ENCODE measurements at regions not wholly inside any gene's neighbourhood (a gene's known extent, or its start where the extent isn't known, plus 50 kb on each side); places are given as distances from the start of the nearest gene placed in this dataset.

- no peak for DNase-seq (ENCODE audit: low spot score)
- H3K4me3 ChIP-seq (ENCODE audit: low read depth, low read length, poor library complexity, severe bottlenecking) = no peak overlapping the region
- no peaks in the 10 kb centered on the region for H3K9me3 ChIP-seq (ENCODE audit: low read depth, low read length, poor library complexity, severe bottlenecking)
- H3K36me3 ChIP-seq (ENCODE audit: insufficient read depth, low read length, poor library complexity, severe bottlenecking) = no peaks in the 10 kb centered on the region
- BruUV-seq (replicated peaks) = no TSS peak
- TF ChIP-seq EZH2 (IDR thresholded peaks at IDR 0.05; ENCODE audit: borderline replicate concordance, low read depth, low read length, poor library complexity, severe bottlenecking) (no peak), CTCF (conservative IDR thresholded peaks at IDR 0.05; ENCODE audit: low read depth, low read length) (no peak)
- CTCF ChIA-PET = no interaction called here
- H3K4me1 ChIP-seq (ENCODE audit: insufficient read depth, low read length, poor library complexity, severe bottlenecking) = no peaks in the 10 kb centered on the region
- no peak overlapping the region for H3K27ac ChIP-seq (ENCODE audit: low read depth, low read length, poor library complexity, severe bottlenecking)
- peaks cover 41% of the 10 kb centered on the region for H3K27me3 ChIP-seq (replicated peaks; ENCODE audit: insufficient read depth, low read depth, low read length, poor library complexity)
- POLR2A ChIA-PET (ENCODE audit: low non-redundant PET) = no interaction called here
- intact Hi-C loops (cut with micrococcal nuclease; ENCODE audit: unreplicated experiment) = no loop called here
These were observed 186.6 kb upstream of the RMST start for GRCh38 chr12:97275728-97276590.

- Histone ChIP-seq H3K36me3 (ENCODE audit: insufficient read depth, low read length, poor library complexity, severe bottlenecking) (no peaks in the 10 kb centered on the region), H3K9me3 (ENCODE audit: low read depth, low read length, poor library complexity, severe bottlenecking) (no peaks in the 10 kb centered on the region), H3K4me3 (ENCODE audit: low read depth, low read length, poor library complexity, severe bottlenecking) (no peak overlapping the region), H3K27me3 (replicated peaks; ENCODE audit: insufficient read depth, low read depth, low read length, poor library complexity) (peaks cover 38% of the 10 kb centered on the region), H3K4me1 (ENCODE audit: insufficient read depth, low read length, poor library complexity, severe bottlenecking) (no peaks in the 10 kb centered on the region), H3K27ac (ENCODE audit: low read depth, low read length, poor library complexity, severe bottlenecking) (no peak overlapping the region)
- POLR2A ChIA-PET (ENCODE audit: low non-redundant PET) = no interaction called here
- TF ChIP-seq CTCF (conservative IDR thresholded peaks at IDR 0.05; ENCODE audit: low read depth, low read length) = no peak
- TF ChIP-seq EZH2 (IDR thresholded peaks at IDR 0.05; ENCODE audit: borderline replicate concordance, low read depth, low read length, poor library complexity, severe bottlenecking) = no peak
- BruUV-seq (replicated peaks) = no TSS peak
- no peak for DNase-seq (ENCODE audit: low spot score)
- intact Hi-C loops (cut with micrococcal nuclease; ENCODE audit: unreplicated experiment) = no loop called here
- CTCF ChIA-PET = no interaction called here
These were observed 185.8 kb upstream of the RMST start for GRCh38 chr12:97276661-97277429.

GRCh38 chr12:97283297-97283696 lies 179.3 kb upstream of the RMST start:
- CTCF ChIA-PET = no interaction called here
- Histone ChIP-seq H3K4me3 (ENCODE audit: low read depth, low read length, poor library complexity, severe bottlenecking) (no peak overlapping the region), H3K36me3 (ENCODE audit: insufficient read depth, low read length, poor library complexity, severe bottlenecking) (no peaks in the 10 kb centered on the region), H3K4me1 (ENCODE audit: insufficient read depth, low read length, poor library complexity, severe bottlenecking) (no peaks in the 10 kb centered on the region), H3K9me3 (ENCODE audit: low read depth, low read length, poor library complexity, severe bottlenecking) (no peaks in the 10 kb centered on the region), H3K27me3 (replicated peaks; ENCODE audit: insufficient read depth, low read depth, low read length, poor library complexity) (no peaks in the 10 kb centered on the region), H3K27ac (ENCODE audit: low read depth, low read length, poor library complexity, severe bottlenecking) (no peak overlapping the region)
- intact Hi-C loops (cut with micrococcal nuclease; ENCODE audit: unreplicated experiment) = no loop called here
- POLR2A ChIA-PET (ENCODE audit: low non-redundant PET) = interaction anchor here (0.6 kb wide), 1 partner anchor 284 kb away, joined by 6 read pairs; no protein-coding TSS in a partner anchor
- DNase-seq (ENCODE audit: low spot score) = peak; percentile 30
- TF ChIP-seq EZH2 (IDR thresholded peaks at IDR 0.05; ENCODE audit: borderline replicate concordance, low read depth, low read length, poor library complexity, severe bottlenecking) (no peak), CTCF (conservative IDR thresholded peaks at IDR 0.05; ENCODE audit: low read depth, low read length) (peak; percentile 61)
- no TSS peak for BruUV-seq (replicated peaks)

All from A673 (cell line).